Heart right ventricle (tissue), 16 donors: ENCODE measurements at regions not wholly inside any gene's neighbourhood (a gene's known extent, or its start where the extent isn't known, plus 50 kb on each side); places are given as distances from the start of the nearest gene placed in this dataset.

Experiments
- ATAC-seq, 8 donors: fragments of 200-7000 bp; cut with Tn5 transposase; one replicate each; pipeline ENCODE4 v1.9.1; 2020; ENCODE audit warnings: mild to moderate bottlenecking in 8 of 8, moderate library complexity in 8 of 8, moderate number of reproducible peaks in 1 of 8
- DNase-seq, 2 donors: peaks; one replicate each; pipeline ENCODE4 v3.0.0-alpha.2; 2020
- H3K27ac ChIP-seq, 10 donors: fragments of 200-600 bp; sonication (generic) in 2 of 10; one replicate each; pipeline versions ENCODE4 v1.5.0 to v1.8.0; 2020 to 2022; ENCODE audit warnings: mild to moderate bottlenecking in 3 of 10
- H3K27me3 ChIP-seq, 7 donors: fragments of 200-600 bp; one replicate each; pipeline ENCODE4 v1.8.0; 2021 to 2022; ENCODE audit warnings: mild to moderate bottlenecking in 2 of 7
- H3K36me3 ChIP-seq, 9 donors: fragments of 200-600 bp; sonication (generic) in 1 of 9; one replicate each; pipeline versions ENCODE4 v1.5.0 to v1.8.0; 2020 to 2022; ENCODE audit warnings: mild to moderate bottlenecking in 2 of 9
- H3K4me1 ChIP-seq, 9 donors: fragments of 200-600 bp; sonication (generic) in 1 of 9; one replicate each; pipeline versions ENCODE4 v1.5.0 to v1.8.0; 2020 to 2022; ENCODE audit warnings: mild to moderate bottlenecking in 4 of 9
- H3K4me3 ChIP-seq, 10 donors: fragments of 200-600 bp; sonication (generic) in 2 of 10; one replicate each; pipeline versions ENCODE4 v1.5.0 to v1.8.0; 2020 to 2022; ENCODE audit warnings: mild to moderate bottlenecking in 7 of 10, moderate library complexity in 2 of 10
- H3K9me3 ChIP-seq, 11 donors: fragments of 200-600 bp in 10 of 11; sonication (generic) in 2 of 11; one replicate each; pipeline versions ENCODE4 v1.5.0 to v1.8.0; 2013 to 2022; ENCODE audit warnings: mild to moderate bottlenecking in 2 of 11, control low read depth in 1 of 11, moderate library complexity in 1 of 11
- WGBS, 2 donors: extraction: QIAGEN DNeasy Blood & Tissue Kit; methylation state at CpG; one replicate each; pipeline ENCODE4 v1.1.7; 2013; ENCODE audit warnings: inconsistent platforms in 1 of 2; 5-methylcytosine and 5-hydroxymethylcytosine counted together
- intact Hi-C, 10 donors: fragments of 100-400 bp; cut with DNase I; formaldehyde crosslinking; loops; one replicate each; pipeline versions ENCODE4 v1.11.1 to v1.14.2; 2022
- TF ChIP-seq, protein P1 (sequence below), 9 donors: fragments of 200-600 bp; sonication (generic) in 2 of 9; IDR thresholded peaks; one replicate each; pipeline versions ENCODE4 v1.5.0 to v1.8.0; 2021 to 2022; ENCODE audit warnings: antibody characterized with exemption in 9 of 9, mild to moderate bottlenecking in 5 of 9, moderate library complexity in 1 of 9
- donor health status: Arrhythmogenic right ventricular cardiomyopathy.
- donor health status: ischemic (EF 13 %, LVEDD 7.1; RV severe dilation, severe dysfunction).
- donor health status: healthy with polysubstance abuse.
- donor health status: DM: no; HTN: yes; CAD: no.
- donor health status: DM: no; HTN: no; CAD: no.
- donor health status: ischemic (EF 25% LVEDD 6.9; RV normal size, moderate dysfunction).
- donor health status: ischemic (EF 25% LVEDD 5.7; RV mildly dilated, moderate dysfunction).
- donor health status: healthy.
- donor health status: DM: yes; HTN: yes; CAD: no.
- donor health status: Ischemic cardiomyopathy.
- donor health status: ischemic (EF 35%, LVEDD 5.7; RV mildly dilated, moderate dysfunction).
- donor health status: nonischemic (EF 11% LVEDD 7.7; RV severe dilation, severe dysfunction).
- donor health status: DM: yes; HTN: yes; CAD: no.
- donor health status: PGD.
- donor health status: ischemic (EF 29% LVEDD 5.4; RV normal size, mild dysfunction).
- donor health status: nonischemic (EF 23%, LVEDD 6.1; RV moderate dilation, normal function).

DNA sequence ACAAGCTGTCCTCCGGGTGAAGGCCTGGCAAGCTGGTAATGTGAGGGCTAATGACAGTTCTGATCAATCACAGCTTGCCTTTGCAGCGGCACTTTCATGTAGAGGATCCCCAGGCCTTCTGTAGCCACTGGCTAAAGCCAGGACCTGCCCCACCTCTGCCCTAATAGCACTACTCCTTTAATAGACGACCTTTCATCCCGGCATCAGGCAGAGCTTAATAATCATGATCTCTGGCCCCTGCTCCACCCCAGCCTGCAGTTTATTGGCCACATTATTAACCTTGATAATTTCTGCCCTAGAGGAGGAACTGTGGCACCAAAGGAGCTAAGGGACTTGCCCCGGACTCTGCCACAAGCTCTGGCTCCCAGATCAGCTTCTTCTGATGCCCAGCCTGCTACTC is 142.3 kb upstream of the TBX3 start:
- TF ChIP-seq, protein P1, sequence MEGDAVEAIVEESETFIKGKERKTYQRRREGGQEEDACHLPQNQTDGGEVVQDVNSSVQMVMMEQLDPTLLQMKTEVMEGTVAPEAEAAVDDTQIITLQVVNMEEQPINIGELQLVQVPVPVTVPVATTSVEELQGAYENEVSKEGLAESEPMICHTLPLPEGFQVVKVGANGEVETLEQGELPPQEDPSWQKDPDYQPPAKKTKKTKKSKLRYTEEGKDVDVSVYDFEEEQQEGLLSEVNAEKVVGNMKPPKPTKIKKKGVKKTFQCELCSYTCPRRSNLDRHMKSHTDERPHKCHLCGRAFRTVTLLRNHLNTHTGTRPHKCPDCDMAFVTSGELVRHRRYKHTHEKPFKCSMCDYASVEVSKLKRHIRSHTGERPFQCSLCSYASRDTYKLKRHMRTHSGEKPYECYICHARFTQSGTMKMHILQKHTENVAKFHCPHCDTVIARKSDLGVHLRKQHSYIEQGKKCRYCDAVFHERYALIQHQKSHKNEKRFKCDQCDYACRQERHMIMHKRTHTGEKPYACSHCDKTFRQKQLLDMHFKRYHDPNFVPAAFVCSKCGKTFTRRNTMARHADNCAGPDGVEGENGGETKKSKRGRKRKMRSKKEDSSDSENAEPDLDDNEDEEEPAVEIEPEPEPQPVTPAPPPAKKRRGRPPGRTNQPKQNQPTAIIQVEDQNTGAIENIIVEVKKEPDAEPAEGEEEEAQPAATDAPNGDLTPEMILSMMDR (IDR thresholded peaks at IDR 0.05): no peak
- no peak for DNase-seq
- Histone ChIP-seq H3K27ac (no peak overlapping the region), H3K9me3 (no peaks in the 10 kb centered on the region), H3K4me3 (no peak overlapping the region), H3K4me1 (no peaks in the 10 kb centered on the region), H3K27me3 (peaks cover 0 to 8% (median 0%) of the 10 kb centered on the region in 7 donors), H3K36me3 (no peaks in the 10 kb centered on the region)
- no peak for ATAC-seq
- intact Hi-C loops: no loop called here
- WGBS, 2 donors: 75 to 81% methylated on average over 5 of the region's 5 CpGs

DNA sequence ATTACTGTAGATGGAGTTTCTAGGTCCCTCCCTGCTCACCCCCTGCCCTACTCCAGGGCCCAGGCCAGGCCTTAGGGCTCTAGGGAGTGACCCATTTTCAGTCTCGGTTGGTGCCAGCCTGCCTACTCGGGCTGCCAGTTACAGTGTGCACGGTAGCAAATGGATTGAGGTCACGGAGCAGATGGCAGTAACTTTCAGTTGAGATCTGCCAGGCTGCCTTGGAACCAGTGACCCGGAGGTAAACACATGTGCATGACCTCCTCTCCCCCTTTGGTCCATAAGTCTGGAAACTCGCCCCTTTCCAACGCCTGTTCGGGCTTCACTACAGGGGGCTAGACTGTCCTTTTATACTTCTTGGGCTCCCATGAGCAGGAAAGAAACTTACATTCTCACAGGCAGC is 139.7 kb upstream of the TBX3 start:
- Histone ChIP-seq H3K9me3 (no peaks in the 10 kb centered on the region), H3K4me3 (no peak overlapping the region), H3K27ac (no peak overlapping the region), H3K27me3 (peaks cover 0 to 8% (median 0%) of the 10 kb centered on the region in 7 donors), H3K4me1 (no peaks in the 10 kb centered on the region), H3K36me3 (no peaks in the 10 kb centered on the region)
- ATAC-seq: no peak
- DNase-seq: no peak
- intact Hi-C loops: no loop called here
- WGBS, 2 donors: 83 to 91% methylated on average over 8 of the region's 8 CpGs
- TF ChIP-seq, protein P1 (IDR thresholded peaks at IDR 0.05): no peak

DNA sequence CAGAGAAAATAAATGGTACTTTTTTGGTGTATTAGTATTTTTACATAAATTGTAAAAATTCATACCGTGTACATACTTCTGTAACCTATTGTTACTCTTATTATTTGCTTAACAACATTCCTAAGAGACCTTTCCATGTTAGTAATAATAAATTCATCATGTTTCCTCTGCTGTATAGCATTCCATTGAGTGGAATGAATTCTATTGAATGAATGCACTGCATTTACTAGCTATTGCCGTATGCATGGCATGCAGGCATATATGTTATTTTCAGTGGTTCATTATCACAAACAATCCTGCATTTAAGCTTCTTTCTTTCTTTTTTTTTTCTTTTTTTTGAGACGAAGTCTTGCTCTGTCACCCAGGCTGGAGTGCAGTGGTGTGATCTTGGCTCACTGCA is 137.6 kb upstream of the TBX3 start:
- ATAC-seq: no peak
- Histone ChIP-seq H3K36me3 (no peaks in the 10 kb centered on the region), H3K9me3 (no peaks in the 10 kb centered on the region), H3K4me3 (no peak overlapping the region), H3K4me1 (no peaks in the 10 kb centered on the region), H3K27me3 (peaks cover 0 to 10% (median 0%) of the 10 kb centered on the region in 7 donors), H3K27ac (no peak overlapping the region)
- WGBS, 2 donors: 87 to 89% methylated on average over 3 of the region's 3 CpGs
- DNase-seq: no peak
- intact Hi-C loops: no loop called here
- TF ChIP-seq, protein P1 (IDR thresholded peaks at IDR 0.05): no peak

DNA sequence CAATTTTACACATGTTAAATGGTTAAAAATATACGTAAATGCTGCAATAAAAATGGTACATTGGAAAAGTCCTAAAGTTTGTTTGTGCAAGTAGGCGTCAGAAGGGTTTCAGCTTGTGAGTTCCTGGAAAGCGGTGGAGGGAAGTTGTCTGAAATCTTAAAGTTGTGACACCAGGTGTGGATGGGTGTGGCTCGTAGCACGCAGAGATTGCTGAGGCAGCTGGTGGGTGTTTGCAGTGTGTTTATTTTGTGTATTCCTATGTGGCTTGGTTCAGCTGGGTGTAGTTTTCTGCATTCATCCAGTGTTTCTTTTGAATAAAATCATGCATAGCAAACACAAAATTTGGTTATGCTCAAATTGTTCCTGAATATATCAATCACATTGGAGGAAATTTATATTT is 136.8 kb upstream of the TBX3 start:
- WGBS, 2 donors: 72 to 81% methylated on average over 5 of the region's 5 CpGs
- intact Hi-C loops: no loop called here
- peaks cover 0 to 7% (median 0%) of the 10 kb centered on the region in 7 donors for H3K27me3 ChIP-seq
- H3K4me3 ChIP-seq: no peak overlapping the region
- TF ChIP-seq, protein P1 (IDR thresholded peaks at IDR 0.05): no peak
- H3K36me3 ChIP-seq: no peaks in the 10 kb centered on the region
- no peaks in the 10 kb centered on the region for H3K4me1 ChIP-seq
- H3K9me3 ChIP-seq: no peaks in the 10 kb centered on the region
- DNase-seq (no peak), ATAC-seq (no peak)
- H3K27ac ChIP-seq: no peak overlapping the region
